ENCODE measurements at regions not wholly inside any gene's neighbourhood (a gene's known extent, or its start where the extent isn't known, plus 50 kb on each side); places are given as distances from the start of the nearest gene placed in this dataset.
A peak's percentile ranks its signal among the peaks of the same experiment; 100 is the strongest.

DNA sequence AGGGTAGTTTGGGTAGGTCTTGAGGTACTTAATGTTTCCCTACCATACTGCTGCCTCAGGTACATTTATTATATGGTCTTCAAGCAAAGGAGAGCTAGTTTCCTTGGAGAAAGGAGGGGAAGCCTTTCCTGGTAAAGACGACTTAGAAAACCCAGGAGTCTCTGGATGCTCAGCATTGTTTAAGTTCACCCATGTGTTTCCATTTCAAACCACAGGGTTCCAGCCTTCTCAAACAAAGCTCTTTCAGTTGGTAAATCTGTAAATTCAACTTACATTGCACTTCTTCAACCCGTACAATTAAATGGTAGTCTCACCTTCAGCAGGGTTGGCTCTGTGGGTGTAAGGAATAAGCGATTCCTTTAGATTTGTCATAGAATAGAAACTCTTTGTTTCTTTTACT, 111.9 kb upstream of the UNC5C start:
- no peak for DNase-seq

DNA sequence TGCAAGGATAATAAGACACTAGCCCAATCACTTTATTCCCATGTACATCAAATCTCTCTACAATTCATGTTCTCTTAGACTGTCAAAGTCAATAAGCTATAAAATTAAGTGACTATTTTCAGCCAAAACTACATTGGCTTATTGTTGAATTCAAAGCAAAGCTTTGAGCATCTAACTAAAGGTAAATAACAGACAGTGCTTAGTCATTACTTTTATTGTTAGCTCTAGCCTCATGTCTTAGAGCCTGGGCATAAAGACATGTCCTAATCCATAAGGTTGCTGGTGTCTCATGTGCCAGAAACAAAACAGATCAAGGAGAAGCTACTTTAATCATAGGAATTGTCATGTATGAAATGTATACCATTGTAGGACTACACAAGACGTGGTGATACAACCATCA, 103.1 kb upstream of the UNC5C start:
- DNase-seq: no peak

- DNase-seq: no peak
Measured at GRCh38 chr4:95644417-95644816, 95.6 kb upstream of the UNC5C start.

- DNase-seq: no peak
Measured at GRCh38 chr4:95643627-95644026, 94.9 kb upstream of the UNC5C start.

DNA sequence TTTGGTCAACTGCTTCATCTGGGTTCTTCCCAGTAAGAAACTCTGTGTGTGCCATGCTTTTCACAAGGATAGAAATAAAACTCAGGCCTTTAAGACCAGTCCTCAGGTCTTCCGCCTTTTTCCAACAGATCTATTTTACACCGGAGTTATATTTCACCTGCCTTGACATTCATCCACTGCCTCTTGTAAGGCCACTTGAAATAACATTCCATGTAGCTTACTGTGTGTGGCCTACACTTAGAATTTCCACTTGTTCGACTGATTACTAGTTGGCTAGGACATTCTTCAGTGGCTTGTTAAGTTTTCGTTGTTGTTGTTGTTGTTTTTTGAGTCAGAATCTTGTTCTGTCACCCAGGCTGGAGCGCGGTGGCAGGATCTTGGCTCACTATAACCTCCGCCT, 92.8 kb upstream of the UNC5C start:
- no peak for DNase-seq

- DNase-seq: no peak
Measured at GRCh38 chr4:95640311-95640710, 91.5 kb upstream of the UNC5C start.

- DNase-seq: peak; percentile 7
Measured at GRCh38 chr4:95638920-95639501, 90.2 kb upstream of the UNC5C start.

- peak; percentile 5 for DNase-seq
Measured at GRCh38 chr4:95637043-95637600, 88.3 kb upstream of the UNC5C start.

DNA sequence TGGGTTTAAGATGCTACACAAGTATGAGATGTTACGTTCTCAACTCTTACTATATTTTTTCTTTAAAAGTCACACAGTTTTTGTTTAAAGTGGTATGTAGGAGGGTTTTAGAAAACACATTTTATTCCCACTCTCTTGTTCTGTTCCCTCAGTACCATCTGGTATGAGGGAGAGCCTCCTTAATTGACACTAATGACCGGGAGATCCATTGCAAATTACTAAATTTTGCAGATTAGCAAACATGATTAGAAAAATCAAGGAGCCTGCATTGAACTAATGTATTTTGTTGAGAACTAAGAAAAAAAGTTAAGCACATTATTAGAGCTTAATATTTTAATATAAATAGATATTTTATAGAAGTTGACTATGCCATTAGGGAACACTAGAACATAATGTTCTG, 87.3 kb upstream of the UNC5C start:
- no peak for DNase-seq

- no peak for DNase-seq
Measured at GRCh38 chr4:95627709-95628108, 78.9 kb upstream of the UNC5C start.

- DNase-seq: no peak
Measured at GRCh38 chr4:95627024-95627605, 78.3 kb upstream of the UNC5C start.

DNA sequence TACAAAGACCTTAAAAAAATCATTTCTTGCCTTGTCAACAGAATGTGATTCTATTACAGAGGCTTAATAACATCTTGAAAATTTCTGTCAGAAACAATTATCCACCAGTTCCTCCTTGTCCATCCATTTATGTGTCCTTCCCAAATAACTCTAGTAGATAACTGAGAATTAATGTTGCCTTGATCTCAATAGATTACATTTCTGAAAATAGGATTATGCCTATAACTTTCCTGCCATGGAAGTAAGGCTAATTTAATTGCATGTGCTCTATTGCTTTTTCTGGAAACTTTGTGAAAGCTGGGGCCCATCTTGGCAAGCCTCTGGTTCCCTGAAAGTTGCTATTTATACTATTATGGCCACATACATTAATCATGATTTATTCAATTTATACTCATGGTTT, 76.2 kb upstream of the UNC5C start:
- no peak for DNase-seq

GRCh38 chr4:95619525-95620443, 71.0 kb upstream of the UNC5C start:
- DNase-seq: no peak

- DNase-seq: no peak
Measured at GRCh38 chr4:95614684-95615205, 66.0 kb upstream of the UNC5C start.

- no peak for DNase-seq
Measured at GRCh38 chr4:95610061-95610569, 61.3 kb upstream of the UNC5C start.

DNA sequence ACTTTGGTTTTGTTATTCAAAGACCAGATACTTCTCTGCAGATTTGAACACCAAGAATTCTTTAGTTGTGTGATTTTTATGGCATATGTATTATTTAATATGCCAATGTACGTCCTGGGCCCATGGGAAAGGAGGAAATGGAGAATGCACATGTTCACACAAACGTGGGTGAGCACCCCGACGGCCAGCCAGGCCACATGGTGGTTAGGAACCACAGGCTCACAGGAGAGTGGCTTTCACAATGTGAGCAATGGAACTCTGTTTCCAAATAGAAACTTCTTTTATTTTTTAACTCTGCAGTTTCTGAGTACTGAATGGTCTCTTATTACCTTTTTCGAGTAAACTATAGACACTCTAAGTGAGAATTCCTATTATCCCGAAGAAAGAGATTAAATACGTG, 58.0 kb upstream of the UNC5C start:
- DNase-seq: peak; percentile 18

DNA sequence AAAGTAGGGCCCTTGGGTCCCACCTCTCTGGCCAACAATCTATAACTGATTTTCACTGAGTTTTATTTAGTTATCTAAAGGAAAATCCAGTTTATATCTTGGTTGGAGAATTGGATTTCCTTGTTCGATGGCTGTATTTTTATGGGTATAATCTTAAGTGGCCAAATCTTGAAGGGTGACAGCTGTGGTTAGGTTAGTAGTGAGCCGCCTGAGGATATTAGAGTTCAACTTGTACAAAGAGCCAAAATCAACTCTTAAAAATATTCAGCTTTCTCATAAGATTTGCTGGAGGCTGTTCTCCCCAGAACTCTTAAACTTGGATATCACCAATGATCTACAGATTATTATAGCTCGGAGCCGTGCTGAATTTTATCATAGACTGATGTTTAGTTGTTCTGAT, 54.6 kb upstream of the UNC5C start:
- DNase-seq: no peak

- no peak for DNase-seq
Measured at GRCh38 chr4:95602872-95603271, 54.1 kb upstream of the UNC5C start.

DNA sequence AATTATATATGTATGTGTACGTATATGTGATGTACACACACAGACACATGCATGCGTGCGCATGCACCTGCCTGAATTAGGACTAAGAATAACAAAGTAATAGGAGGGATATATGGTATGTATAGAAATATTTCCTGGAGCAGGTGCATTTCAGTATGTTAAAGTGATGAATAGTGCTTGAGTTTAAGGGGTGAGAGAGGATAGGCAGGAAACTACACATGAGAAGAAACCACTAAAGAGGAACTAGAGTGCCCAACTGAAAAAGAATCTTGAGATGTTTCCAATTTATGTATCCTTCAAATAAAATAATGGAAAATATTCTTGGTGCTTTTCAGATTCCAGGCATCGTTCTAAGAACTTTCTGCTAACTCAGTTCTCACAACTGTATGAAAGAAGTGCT, 52.6 kb upstream of the UNC5C start:
- peak; percentile 48 for DNase-seq

DNA sequence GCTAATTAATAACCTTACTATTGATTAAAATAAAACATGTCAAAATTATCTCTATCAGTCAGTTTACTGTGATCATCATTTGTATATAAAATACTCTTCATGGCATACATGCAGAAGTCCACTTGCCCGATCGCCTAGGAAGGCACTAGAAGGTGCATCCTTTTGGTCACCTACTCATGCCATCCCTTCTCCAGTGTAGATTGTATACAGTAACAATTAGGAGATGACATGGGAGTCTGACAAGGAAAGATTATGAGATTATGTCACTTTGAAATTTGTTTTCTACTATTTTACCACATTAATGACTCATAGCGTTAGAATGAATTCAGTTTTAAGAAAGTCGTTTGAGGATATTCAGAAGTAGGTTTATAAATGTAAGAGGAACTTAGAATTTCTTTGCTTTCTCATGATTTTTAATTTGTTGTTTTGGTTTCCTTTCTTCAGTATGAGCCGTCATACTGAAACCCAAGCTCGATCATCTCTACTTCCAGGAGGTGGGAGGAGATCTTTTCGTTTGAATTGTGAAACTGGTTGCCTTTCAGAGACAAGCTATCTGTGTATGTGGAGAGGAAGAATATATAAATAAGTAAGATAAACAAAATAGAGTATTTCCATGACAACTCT, 51.1 kb upstream of the UNC5C start:
- peak; percentile 37 for DNase-seq
